MCF 10A (cell line): ENCODE measurements at regions not wholly inside any gene's neighbourhood (a gene's known extent, or its start where the extent isn't known, plus 50 kb on each side); places are given as distances from the start of the nearest gene placed in this dataset.

ENCODE experiments used
- BruUV-seq: library from RNA; stranded (reverse); fragments of 400-500 nt; replicated peaks from 2 replicates; lab custom pipeline; 2021; lab: Mats Ljungman, UMichigan
- CTCF ChIA-PET: fragments of 300-600 bp; sonication (Branson Sonifier 250); formaldehyde crosslinking; extraction: SDS; loops from one replicate; lab custom pipeline; 2021; ENCODE audit warnings: antibody characterized with exemption, inconsistent platforms; lab: Yijun Ruan, JAX
- POLR2A ChIA-PET: fragments of 300-600, 350-650 bp; sonication (Branson Sonifier 250); formaldehyde crosslinking; extraction: SDS; loops from one replicate; lab custom pipeline; 2020; ENCODE audit warnings: antibody characterized with exemption, inconsistent platforms; lab: Yijun Ruan, JAX
- DNase-seq: peaks from one replicate; pipeline ENCODE4 v3.0.0-alpha.2; 2018; ENCODE audit not compliant: unreplicated experiment
- H3K27ac Mint-ChIP-seq: one replicate; pipeline ENCODE4 v1.8.0; 2022; ENCODE audit warnings: mild to moderate bottlenecking, low read depth, mixed read lengths; ENCODE audit not compliant: unreplicated experiment
- H3K27me3 Mint-ChIP-seq: one replicate; pipeline ENCODE4 v1.8.0; 2022; ENCODE audit warnings: mixed read lengths; ENCODE audit not compliant: insufficient read depth, unreplicated experiment
- H3K36me3 Mint-ChIP-seq: one replicate; pipeline ENCODE4 v1.8.0; 2022; ENCODE audit warnings: mild to moderate bottlenecking, moderate library complexity, mixed read lengths; ENCODE audit not compliant: insufficient read depth, unreplicated experiment
- H3K4me1 Mint-ChIP-seq: one replicate; pipeline ENCODE4 v1.8.0; 2022; ENCODE audit warnings: mixed read lengths; ENCODE audit not compliant: insufficient read depth, unreplicated experiment
- H3K4me3 Mint-ChIP-seq: one replicate; pipeline ENCODE4 v1.8.0; 2022; ENCODE audit warnings: mild to moderate bottlenecking, moderate library complexity, mixed read lengths; ENCODE audit not compliant: unreplicated experiment
- H3K9me3 Mint-ChIP-seq: one replicate; pipeline ENCODE4 v1.8.0; 2022; ENCODE audit warnings: mixed read lengths; ENCODE audit not compliant: unreplicated experiment
- intact Hi-C: fragments of 100-400 bp; cut with micrococcal nuclease; formaldehyde crosslinking; loops from 2 replicates; pipeline ENCODE4 v1.14.1; 2022
- TF ChIP-seq, protein P1 (sequence below): fragments of 200-600 bp; IDR thresholded peaks from one replicate; pipeline ENCODE4 v1.8.0; 2022; ENCODE audit warnings: antibody characterized with exemption, mild to moderate bottlenecking; ENCODE audit not compliant: unreplicated experiment

DNA sequence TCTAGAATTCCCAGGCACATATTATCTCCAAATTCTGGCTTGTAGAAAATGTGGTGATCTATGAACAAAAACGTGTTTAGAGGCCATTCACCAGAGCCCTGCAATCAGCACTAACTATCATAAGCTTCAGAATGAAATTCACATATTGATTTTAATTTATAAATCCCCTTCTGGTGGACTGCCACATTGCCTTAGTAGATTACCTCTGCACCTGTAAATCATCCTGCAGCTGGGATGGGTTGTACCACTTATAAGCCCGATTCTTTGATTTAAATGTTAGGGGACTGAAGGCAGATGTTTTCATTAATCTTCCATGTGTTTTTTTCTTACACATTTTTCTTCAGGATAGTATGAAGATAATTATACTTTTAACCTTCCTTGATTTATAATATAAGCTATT, 140.7 kb upstream of the PTPRD start:
- Mint-ChIP-seq H3K4me1 (no peaks in the 10 kb centered on the region), H3K27ac (no peak overlapping the region), H3K9me3 (peaks cover 6% of the 10 kb centered on the region), H3K36me3 (no peaks in the 10 kb centered on the region), H3K27me3 (peaks cover 28% of the 10 kb centered on the region), H3K4me3 (no peak overlapping the region)
- ChIA-PET CTCF (no interaction called here), POLR2A (no interaction called here)
- no TSS peak for BruUV-seq
- no peak for DNase-seq
- TF ChIP-seq, protein P1, sequence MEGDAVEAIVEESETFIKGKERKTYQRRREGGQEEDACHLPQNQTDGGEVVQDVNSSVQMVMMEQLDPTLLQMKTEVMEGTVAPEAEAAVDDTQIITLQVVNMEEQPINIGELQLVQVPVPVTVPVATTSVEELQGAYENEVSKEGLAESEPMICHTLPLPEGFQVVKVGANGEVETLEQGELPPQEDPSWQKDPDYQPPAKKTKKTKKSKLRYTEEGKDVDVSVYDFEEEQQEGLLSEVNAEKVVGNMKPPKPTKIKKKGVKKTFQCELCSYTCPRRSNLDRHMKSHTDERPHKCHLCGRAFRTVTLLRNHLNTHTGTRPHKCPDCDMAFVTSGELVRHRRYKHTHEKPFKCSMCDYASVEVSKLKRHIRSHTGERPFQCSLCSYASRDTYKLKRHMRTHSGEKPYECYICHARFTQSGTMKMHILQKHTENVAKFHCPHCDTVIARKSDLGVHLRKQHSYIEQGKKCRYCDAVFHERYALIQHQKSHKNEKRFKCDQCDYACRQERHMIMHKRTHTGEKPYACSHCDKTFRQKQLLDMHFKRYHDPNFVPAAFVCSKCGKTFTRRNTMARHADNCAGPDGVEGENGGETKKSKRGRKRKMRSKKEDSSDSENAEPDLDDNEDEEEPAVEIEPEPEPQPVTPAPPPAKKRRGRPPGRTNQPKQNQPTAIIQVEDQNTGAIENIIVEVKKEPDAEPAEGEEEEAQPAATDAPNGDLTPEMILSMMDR = no peak
- intact Hi-C loops = no loop called here

DNA sequence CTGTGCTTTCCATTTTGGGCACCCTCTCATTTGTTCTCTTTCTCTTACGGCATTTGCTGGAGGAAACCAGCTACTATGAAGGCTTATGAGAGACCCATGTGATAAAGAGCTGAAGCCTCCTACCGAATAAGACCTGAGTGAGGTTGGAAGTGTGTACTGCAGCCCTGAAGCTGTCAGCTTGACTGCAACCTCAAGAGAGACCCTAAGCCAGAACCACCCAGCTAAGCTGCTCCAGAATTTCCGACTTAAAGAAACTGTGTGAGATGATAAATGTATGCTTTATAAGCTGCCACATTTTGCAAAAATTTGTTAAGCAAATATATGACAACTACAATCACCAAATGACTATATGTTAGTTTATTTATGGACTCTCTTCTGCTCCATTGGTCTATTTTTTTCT, 151.7 kb upstream of the PTPRD start:
- H3K9me3 Mint-ChIP-seq = no peaks in the 10 kb centered on the region
- CTCF ChIA-PET = interaction anchor here (0.7 kb wide), 1 partner anchor 1253 kb away, joined by 3 read pairs; no protein-coding TSS in a partner anchor
- no peak overlapping the region for H3K27ac Mint-ChIP-seq
- no peaks in the 10 kb centered on the region for H3K36me3 Mint-ChIP-seq
- H3K4me3 Mint-ChIP-seq = no peak overlapping the region
- H3K27me3 Mint-ChIP-seq = peaks cover 2% of the 10 kb centered on the region
- POLR2A ChIA-PET = no interaction called here
- no peak for DNase-seq
- no TSS peak for BruUV-seq
- intact Hi-C loops = no loop called here
- H3K4me1 Mint-ChIP-seq = no peaks in the 10 kb centered on the region
- TF ChIP-seq, protein P1 = no peak

DNA sequence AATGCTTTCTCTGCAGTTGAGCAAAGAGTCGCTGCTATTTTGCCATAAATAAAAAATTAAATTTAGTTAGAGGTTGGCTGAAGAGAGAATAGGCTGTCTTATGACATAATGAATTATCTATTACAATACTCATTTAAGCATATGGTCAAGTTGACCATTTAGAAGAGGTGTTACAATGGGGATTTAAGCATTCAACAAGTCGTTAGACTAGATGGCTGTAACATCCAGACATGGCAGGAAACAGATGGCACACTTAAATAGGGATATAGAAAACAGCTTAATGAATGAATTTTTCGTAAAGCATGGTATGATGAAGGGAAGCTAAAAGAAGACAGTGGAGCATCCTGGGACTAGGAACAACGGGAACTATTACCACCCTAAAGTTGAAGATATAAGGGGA, 160.3 kb upstream of the PTPRD start:
- ChIA-PET CTCF (interaction anchor here (0.6 kb wide), 1 partner anchor 83 kb away, joined by 3 read pairs; no protein-coding TSS in a partner anchor), POLR2A (no interaction called here)
- no peak for DNase-seq
- intact Hi-C loops = no loop called here
- TF ChIP-seq, protein P1 = no peak
- Mint-ChIP-seq H3K36me3 (no peaks in the 10 kb centered on the region), H3K4me1 (no peaks in the 10 kb centered on the region), H3K9me3 (peaks cover 7% of the 10 kb centered on the region), H3K27me3 (no peaks in the 10 kb centered on the region), H3K27ac (no peak overlapping the region), H3K4me3 (no peak overlapping the region)
- no TSS peak for BruUV-seq

DNA sequence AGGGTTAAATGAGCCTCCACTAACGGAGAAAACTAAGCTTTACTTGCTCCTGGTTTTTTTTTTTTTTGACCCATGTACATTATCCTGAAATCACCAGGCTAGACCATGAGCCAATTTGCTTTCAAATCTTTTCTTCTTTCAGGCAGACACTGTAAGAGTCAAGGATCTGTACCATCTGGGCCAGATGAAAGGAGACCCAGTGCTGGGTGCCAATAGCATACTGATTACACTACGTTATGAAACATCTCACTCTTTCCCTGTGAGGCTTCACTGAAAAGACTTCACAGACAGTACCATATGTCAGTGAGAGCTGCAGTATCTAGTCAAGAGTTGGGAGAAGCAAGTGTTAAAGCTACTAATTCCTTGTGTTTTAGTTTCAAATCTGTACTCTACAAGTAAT, 161.2 kb upstream of the PTPRD start:
- intact Hi-C loops = no loop called here
- no peak for DNase-seq
- BruUV-seq = no TSS peak
- Mint-ChIP-seq H3K27ac (no peak overlapping the region), H3K4me1 (no peaks in the 10 kb centered on the region), H3K36me3 (no peaks in the 10 kb centered on the region), H3K9me3 (peaks cover 7% of the 10 kb centered on the region), H3K27me3 (no peaks in the 10 kb centered on the region), H3K4me3 (no peak overlapping the region)
- TF ChIP-seq, protein P1 = no peak
- POLR2A ChIA-PET = no interaction called here
- CTCF ChIA-PET = no interaction called here
